ENCODE measurements at regions not wholly inside any gene's neighbourhood (a gene's known extent, or its start where the extent isn't known, plus 50 kb on each side); places are given as distances from the start of the nearest gene placed in this dataset.

DNA sequence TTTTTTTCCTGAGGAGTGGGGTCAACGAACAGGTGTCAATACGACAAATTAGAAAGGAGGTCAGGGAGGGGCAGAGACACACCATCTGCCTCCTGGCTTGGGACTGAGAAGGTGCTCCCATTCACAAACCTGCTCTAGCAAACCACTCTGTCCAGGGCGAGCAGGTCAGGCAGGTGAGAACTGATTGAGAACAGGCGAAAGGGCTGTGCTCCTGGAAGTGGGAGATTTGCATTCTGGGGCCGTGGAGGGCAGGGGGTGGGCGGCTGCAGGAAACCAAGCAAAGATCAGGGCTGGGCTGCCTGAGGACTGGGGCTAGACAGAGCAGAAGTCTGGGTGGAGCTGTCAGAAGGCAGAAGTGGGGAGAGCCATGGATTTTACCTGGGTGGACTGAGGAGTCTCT is 98.9 kb upstream of the NLRP1 start:
- TF ChIP-seq, protein P1, sequence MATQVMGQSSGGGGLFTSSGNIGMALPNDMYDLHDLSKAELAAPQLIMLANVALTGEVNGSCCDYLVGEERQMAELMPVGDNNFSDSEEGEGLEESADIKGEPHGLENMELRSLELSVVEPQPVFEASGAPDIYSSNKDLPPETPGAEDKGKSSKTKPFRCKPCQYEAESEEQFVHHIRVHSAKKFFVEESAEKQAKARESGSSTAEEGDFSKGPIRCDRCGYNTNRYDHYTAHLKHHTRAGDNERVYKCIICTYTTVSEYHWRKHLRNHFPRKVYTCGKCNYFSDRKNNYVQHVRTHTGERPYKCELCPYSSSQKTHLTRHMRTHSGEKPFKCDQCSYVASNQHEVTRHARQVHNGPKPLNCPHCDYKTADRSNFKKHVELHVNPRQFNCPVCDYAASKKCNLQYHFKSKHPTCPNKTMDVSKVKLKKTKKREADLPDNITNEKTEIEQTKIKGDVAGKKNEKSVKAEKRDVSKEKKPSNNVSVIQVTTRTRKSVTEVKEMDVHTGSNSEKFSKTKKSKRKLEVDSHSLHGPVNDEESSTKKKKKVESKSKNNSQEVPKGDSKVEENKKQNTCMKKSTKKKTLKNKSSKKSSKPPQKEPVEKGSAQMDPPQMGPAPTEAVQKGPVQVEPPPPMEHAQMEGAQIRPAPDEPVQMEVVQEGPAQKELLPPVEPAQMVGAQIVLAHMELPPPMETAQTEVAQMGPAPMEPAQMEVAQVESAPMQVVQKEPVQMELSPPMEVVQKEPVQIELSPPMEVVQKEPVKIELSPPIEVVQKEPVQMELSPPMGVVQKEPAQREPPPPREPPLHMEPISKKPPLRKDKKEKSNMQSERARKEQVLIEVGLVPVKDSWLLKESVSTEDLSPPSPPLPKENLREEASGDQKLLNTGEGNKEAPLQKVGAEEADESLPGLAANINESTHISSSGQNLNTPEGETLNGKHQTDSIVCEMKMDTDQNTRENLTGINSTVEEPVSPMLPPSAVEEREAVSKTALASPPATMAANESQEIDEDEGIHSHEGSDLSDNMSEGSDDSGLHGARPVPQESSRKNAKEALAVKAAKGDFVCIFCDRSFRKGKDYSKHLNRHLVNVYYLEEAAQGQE (IDR thresholded peaks at IDR 0.05; ENCODE audit: low read depth) = no peak
- TF ChIP-seq RAD21 (IDR thresholded peaks at IDR 0.05; ENCODE audit: low read depth) = no peak
- no peak for TF ChIP-seq EGR1 (IDR thresholded peaks at IDR 0.05)
- TF ChIP-seq NFIC (IDR thresholded peaks at IDR 0.05) = no peak
- no peak for TF ChIP-seq YY1 (IDR thresholded peaks at IDR 0.05; ENCODE audit: low read depth)
- TF ChIP-seq, protein P2, sequence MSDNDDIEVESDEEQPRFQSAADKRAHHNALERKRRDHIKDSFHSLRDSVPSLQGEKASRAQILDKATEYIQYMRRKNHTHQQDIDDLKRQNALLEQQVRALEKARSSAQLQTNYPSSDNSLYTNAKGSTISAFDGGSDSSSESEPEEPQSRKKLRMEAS (IDR thresholded peaks at IDR 0.05) = no peak
- no peak for TF ChIP-seq TAF1 (IDR thresholded peaks at IDR 0.05; ENCODE audit: low read depth)
- TF ChIP-seq TEAD4 (IDR thresholded peaks at IDR 0.05) = no peak
- TF ChIP-seq, protein P3, sequence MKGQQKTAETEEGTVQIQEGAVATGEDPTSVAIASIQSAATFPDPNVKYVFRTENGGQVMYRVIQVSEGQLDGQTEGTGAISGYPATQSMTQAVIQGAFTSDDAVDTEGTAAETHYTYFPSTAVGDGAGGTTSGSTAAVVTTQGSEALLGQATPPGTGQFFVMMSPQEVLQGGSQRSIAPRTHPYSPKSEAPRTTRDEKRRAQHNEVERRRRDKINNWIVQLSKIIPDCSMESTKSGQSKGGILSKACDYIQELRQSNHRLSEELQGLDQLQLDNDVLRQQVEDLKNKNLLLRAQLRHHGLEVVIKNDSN (IDR thresholded peaks at IDR 0.05) = no peak
- no peak for TF ChIP-seq EP300 (IDR thresholded peaks at IDR 0.05; ENCODE audit: borderline replicate concordance)

Data from Ishikawa (cell line).